SU-DHL-6 (cell line): ENCODE measurements at regions not wholly inside any gene's neighbourhood (a gene's known extent, or its start where the extent isn't known, plus 50 kb on each side); places are given as distances from the start of the nearest gene placed in this dataset.

Experiments used
- CTCF ChIP-seq: fragments of 200-600 bp; sonication (generic); IDR thresholded peaks from one replicate; pipeline ENCODE4 v1.5.1; 2017; ENCODE audit warnings: antibody characterized with exemption, mild to moderate bottlenecking, low read length, moderate library complexity; ENCODE audit not compliant: insufficient read depth, poor library complexity, severe bottlenecking
- EZH2phosphoT487 ChIP-seq: fragments of 200-600 bp; sonication (generic), shearing (Covaris generic); conservative IDR thresholded peaks from 2 replicates; pipeline ENCODE4 v1.6.1; 2018; ENCODE audit warnings: mild to moderate bottlenecking, antibody characterized with exemption, low read length, moderate library complexity, mixed read lengths

GRCh38 chr7:23915236-23915635 is 205.2 kb downstream of the STK31 start:
- TF ChIP-seq CTCF (no peak), EZH2phosphoT487 (no peak)
